Panc1 (cell line): ENCODE measurements at regions not wholly inside any gene's neighbourhood (a gene's known extent, or its start where the extent isn't known, plus 50 kb on each side); places are given as distances from the start of the nearest gene placed in this dataset.

Source experiments
- ATAC-seq: fragments of 200-7000 bp; cut with Tn5 transposase; 2 replicates; pipeline ENCODE4 v1.9.1; 2020; ENCODE audit warnings: mild to moderate bottlenecking, moderate library complexity
- BruUV-seq: library from RNA; stranded (reverse); fragments of 400-500 nt; replicated peaks from 2 replicates; lab custom pipeline; 2021; lab: Mats Ljungman, UMichigan
- CTCF ChIA-PET: fragments of 300-600 bp; sonication (Branson Sonifier 250); formaldehyde crosslinking; loops from one replicate; lab custom pipeline; 2022; ENCODE audit warnings: antibody characterized with exemption; lab: Charles Lee
- POLR2A ChIA-PET: fragments of 300-600 bp; sonication (Branson Sonifier 250); formaldehyde crosslinking; loops from one replicate; lab custom pipeline; 2022; ENCODE audit warnings: antibody characterized with exemption; lab: Charles Lee
- DNase-seq: peaks from one replicate; pipeline ENCODE4 v3.0.0-alpha.2; 2010; ENCODE audit warnings: low read depth, low spot score
- H3K27ac ChIP-seq: 2 replicates; pipeline ENCODE4 v1.5.1; 2011; ENCODE audit warnings: mild to moderate bottlenecking, low read length, inconsistent platforms
- H3K27me3 ChIP-seq: fragments of 200-500 bp; sonication (Bioruptor generic); 2 replicates; pipeline ENCODE4 v1.6.0; 2014; ENCODE audit warnings: low read length, inconsistent platforms; ENCODE audit not compliant: control insufficient read depth, insufficient read depth
- H3K36me3 ChIP-seq: fragments of 200-500 bp; sonication (Bioruptor generic); 2 replicates; pipeline ENCODE4 v1.5.1; 2014; ENCODE audit warnings: inconsistent platforms, mild to moderate bottlenecking, low read length, moderate library complexity; ENCODE audit not compliant: control insufficient read depth, insufficient read depth
- H3K4me1 ChIP-seq: 2 replicates; pipeline ENCODE4 v1.5.1; 2011; ENCODE audit warnings: inconsistent platforms, mild to moderate bottlenecking, low read length, moderate library complexity; ENCODE audit not compliant: control insufficient read depth, insufficient read depth
- H3K4me3 ChIP-seq, 2 experiments: 2 replicates each; pipeline ENCODE4 v1.5.1; 2011 to 2012; ENCODE audit warnings: low read depth in 2 of 2, low read length in 2 of 2, mild to moderate bottlenecking in 2 of 2, inconsistent platforms in 1 of 2, moderate library complexity in 1 of 2
- H3K9me3 ChIP-seq: fragments of 200-500 bp; sonication (Bioruptor generic); 2 replicates; pipeline ENCODE4 v1.5.1; 2014; ENCODE audit warnings: low read depth, mild to moderate bottlenecking, inconsistent platforms, low read length, moderate library complexity; ENCODE audit not compliant: control insufficient read depth, insufficient read depth
- POLR2AphosphoS5 ChIP-seq: IDR thresholded peaks from 2 replicates; pipeline ENCODE4 v1.6.1; 2012; ENCODE audit warnings: mild to moderate bottlenecking, low read depth, low read length, moderate library complexity
- SIN3A ChIP-seq: IDR thresholded peaks from 2 replicates; pipeline ENCODE4 v1.6.1; 2012; ENCODE audit warnings: low read depth, mild to moderate bottlenecking, low read length, moderate library complexity, borderline replicate concordance; ENCODE audit not compliant: insufficient read depth
- TCF7L2 ChIP-seq: IDR thresholded peaks from 2 replicates; pipeline ENCODE4 v1.6.1; 2011; ENCODE audit warnings: mild to moderate bottlenecking, low read depth, low read length, inconsistent platforms
- in situ Hi-C: cut with HindIII; loops from 2 replicates; pipeline ENCODE4 v1.10.0; 2016; ENCODE audit warnings: low sequenced_read_pairs, low pct_unique_long_range_greater_than_20kb
- intact Hi-C: fragments of 100-400 bp; cut with micrococcal nuclease; formaldehyde crosslinking; loops from one replicate; pipeline ENCODE4 v1.10.0; 2022; ENCODE audit not compliant: unreplicated experiment
- TF ChIP-seq, protein P1 (sequence below): fragments of 450-650 bp; IDR thresholded peaks from 2 replicates; pipeline ENCODE4 v1.5.1; 2017; ENCODE audit warnings: mild to moderate bottlenecking
- TF ChIP-seq, protein P2 (sequence below), 2 experiments: IDR thresholded peaks; 2 replicates each; pipeline ENCODE4 v1.6.1; 2011 to 2012; ENCODE audit warnings: low read depth in 2 of 2, control low read depth in 1 of 2, low read length in 1 of 2, mild to moderate bottlenecking in 1 of 2, moderate library complexity in 1 of 2; ENCODE audit not compliant: insufficient read depth in 1 of 2

GRCh38 chr6:126662966-126663365 is 323.1 kb downstream of the CENPW start:
- in situ Hi-C loops, result no loop called here
- POLR2A ChIA-PET, result no interaction called here
- H3K4me3 ChIP-seq, result no peak overlapping the region
- CTCF ChIA-PET, result no interaction called here
- no peak for ATAC-seq
- H3K9me3 ChIP-seq, result no peaks in the 10 kb centered on the region
- no peaks in the 10 kb centered on the region for H3K4me1 ChIP-seq
- DNase-seq, result no peak
- H3K27me3 ChIP-seq, result no peaks in the 10 kb centered on the region; the same call in 1 of the 2 replicates
- H3K36me3 ChIP-seq, result no peaks in the 10 kb centered on the region
- intact Hi-C loops, result no loop called here
- no peak for TF ChIP-seq SIN3A
- no peak for TF ChIP-seq TCF7L2
- TF ChIP-seq, protein P1, sequence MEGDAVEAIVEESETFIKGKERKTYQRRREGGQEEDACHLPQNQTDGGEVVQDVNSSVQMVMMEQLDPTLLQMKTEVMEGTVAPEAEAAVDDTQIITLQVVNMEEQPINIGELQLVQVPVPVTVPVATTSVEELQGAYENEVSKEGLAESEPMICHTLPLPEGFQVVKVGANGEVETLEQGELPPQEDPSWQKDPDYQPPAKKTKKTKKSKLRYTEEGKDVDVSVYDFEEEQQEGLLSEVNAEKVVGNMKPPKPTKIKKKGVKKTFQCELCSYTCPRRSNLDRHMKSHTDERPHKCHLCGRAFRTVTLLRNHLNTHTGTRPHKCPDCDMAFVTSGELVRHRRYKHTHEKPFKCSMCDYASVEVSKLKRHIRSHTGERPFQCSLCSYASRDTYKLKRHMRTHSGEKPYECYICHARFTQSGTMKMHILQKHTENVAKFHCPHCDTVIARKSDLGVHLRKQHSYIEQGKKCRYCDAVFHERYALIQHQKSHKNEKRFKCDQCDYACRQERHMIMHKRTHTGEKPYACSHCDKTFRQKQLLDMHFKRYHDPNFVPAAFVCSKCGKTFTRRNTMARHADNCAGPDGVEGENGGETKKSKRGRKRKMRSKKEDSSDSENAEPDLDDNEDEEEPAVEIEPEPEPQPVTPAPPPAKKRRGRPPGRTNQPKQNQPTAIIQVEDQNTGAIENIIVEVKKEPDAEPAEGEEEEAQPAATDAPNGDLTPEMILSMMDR, result no peak
- TF ChIP-seq, protein P2, sequence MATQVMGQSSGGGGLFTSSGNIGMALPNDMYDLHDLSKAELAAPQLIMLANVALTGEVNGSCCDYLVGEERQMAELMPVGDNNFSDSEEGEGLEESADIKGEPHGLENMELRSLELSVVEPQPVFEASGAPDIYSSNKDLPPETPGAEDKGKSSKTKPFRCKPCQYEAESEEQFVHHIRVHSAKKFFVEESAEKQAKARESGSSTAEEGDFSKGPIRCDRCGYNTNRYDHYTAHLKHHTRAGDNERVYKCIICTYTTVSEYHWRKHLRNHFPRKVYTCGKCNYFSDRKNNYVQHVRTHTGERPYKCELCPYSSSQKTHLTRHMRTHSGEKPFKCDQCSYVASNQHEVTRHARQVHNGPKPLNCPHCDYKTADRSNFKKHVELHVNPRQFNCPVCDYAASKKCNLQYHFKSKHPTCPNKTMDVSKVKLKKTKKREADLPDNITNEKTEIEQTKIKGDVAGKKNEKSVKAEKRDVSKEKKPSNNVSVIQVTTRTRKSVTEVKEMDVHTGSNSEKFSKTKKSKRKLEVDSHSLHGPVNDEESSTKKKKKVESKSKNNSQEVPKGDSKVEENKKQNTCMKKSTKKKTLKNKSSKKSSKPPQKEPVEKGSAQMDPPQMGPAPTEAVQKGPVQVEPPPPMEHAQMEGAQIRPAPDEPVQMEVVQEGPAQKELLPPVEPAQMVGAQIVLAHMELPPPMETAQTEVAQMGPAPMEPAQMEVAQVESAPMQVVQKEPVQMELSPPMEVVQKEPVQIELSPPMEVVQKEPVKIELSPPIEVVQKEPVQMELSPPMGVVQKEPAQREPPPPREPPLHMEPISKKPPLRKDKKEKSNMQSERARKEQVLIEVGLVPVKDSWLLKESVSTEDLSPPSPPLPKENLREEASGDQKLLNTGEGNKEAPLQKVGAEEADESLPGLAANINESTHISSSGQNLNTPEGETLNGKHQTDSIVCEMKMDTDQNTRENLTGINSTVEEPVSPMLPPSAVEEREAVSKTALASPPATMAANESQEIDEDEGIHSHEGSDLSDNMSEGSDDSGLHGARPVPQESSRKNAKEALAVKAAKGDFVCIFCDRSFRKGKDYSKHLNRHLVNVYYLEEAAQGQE (IDR thresholded peaks at IDR 0.05; ENCODE audit: insufficient read depth in 1 of 2, low read depth in 2 of 2, low read length in 1 of 2), result no peak
- no peak for TF ChIP-seq POLR2AphosphoS5
- BruUV-seq, result no TSS peak
- H3K27ac ChIP-seq, result no peak overlapping the region

DNA sequence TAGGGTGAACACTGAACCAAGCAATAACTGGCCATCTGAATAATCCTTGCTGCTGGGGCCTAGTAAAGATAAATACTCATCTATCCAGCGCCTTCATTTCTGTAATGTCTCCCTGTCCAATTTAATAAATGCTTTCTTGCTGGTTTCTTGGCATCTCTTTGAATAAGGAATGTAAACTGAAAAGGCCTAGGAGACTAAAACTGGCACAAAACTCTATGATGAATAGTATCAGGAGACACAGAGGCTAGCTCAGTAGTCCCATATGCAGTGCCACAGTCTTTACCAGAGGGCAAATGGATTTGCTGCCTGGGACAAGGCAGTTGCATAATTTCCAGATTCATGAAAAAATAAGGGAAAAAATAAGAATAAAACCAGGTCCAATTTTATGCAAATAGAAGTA is 324.4 kb downstream of the CENPW start:
- H3K4me1 ChIP-seq, result no peaks in the 10 kb centered on the region
- H3K36me3 ChIP-seq, result no peaks in the 10 kb centered on the region
- H3K27ac ChIP-seq, result no peak overlapping the region
- in situ Hi-C loops, result no loop called here
- intact Hi-C loops, result no loop called here
- ChIA-PET CTCF (no interaction called here), POLR2A (no interaction called here)
- H3K4me3 ChIP-seq, result no peak overlapping the region
- ATAC-seq (no peak), DNase-seq (no peak)
- H3K9me3 ChIP-seq, result 0 out of 2 replicates have a peak, but pooled peaks cover 3% of the 10 kb centered on the region
- H3K27me3 ChIP-seq, result no peaks in the 10 kb centered on the region; the same call in 1 of the 2 replicates
- TF ChIP-seq POLR2AphosphoS5, result no peak
- TF ChIP-seq, protein P2 (IDR thresholded peaks at IDR 0.05; ENCODE audit: insufficient read depth in 1 of 2, low read depth in 2 of 2, low read length in 1 of 2), result no peak
- TF ChIP-seq, protein P1, result no peak
- no peak for TF ChIP-seq TCF7L2
- no peak for TF ChIP-seq SIN3A
- no TSS peak for BruUV-seq
